ENCODE measurements at regions not wholly inside any gene's neighbourhood (a gene's known extent, or its start where the extent isn't known, plus 50 kb on each side); places are given as distances from the start of the nearest gene placed in this dataset.

- Histone ChIP-seq H3K27ac (ENCODE audit: control insufficient read depth, insufficient read depth) (no peak overlapping the region), H3K4me3 (no peak overlapping the region), H3K79me2 (ENCODE audit: control insufficient read depth, insufficient read depth, low read length) (no peaks in the 10 kb centered on the region), H2AFZ (ENCODE audit: control insufficient read depth, low read depth, low read length) (no peak overlapping the region), H3K36me3 (ENCODE audit: control insufficient read depth in 2 of 2, insufficient read depth in 2 of 2, low read length in 1 of 2) (no peaks in the 10 kb centered on the region), H3K9me3 (replicated peaks; ENCODE audit: control insufficient read depth, insufficient read depth, low read length) (no peaks in the 10 kb centered on the region), H3K4me1 (ENCODE audit: control insufficient read depth, insufficient read depth, low read length) (no peaks in the 10 kb centered on the region), H3K4me2 (ENCODE audit: control insufficient read depth, insufficient read depth) (no peak overlapping the region), H4K20me1 (ENCODE audit: control insufficient read depth, insufficient read depth) (no peaks in the 10 kb centered on the region), H3K27me3 (replicated peaks in 1 of 2; ENCODE audit: control insufficient read depth in 2 of 2, insufficient read depth in 2 of 2, low read length in 1 of 2) (no peaks in the 10 kb centered on the region), H3K9ac (ENCODE audit: control insufficient read depth, insufficient read depth, low read length) (no peak overlapping the region)
- ATAC-seq (no peak), FAIRE-seq (no peak), DNase-seq (ENCODE audit: low read depth, low spot score) (no peak)
- POLR2A ChIA-PET: no interaction called here
- TF ChIP-seq ATF7 (IDR thresholded peaks at IDR 0.05; ENCODE audit: low read depth) (no peak), CREM (IDR thresholded peaks at IDR 0.05; ENCODE audit: low read depth) (no peak), DPF2 (IDR thresholded peaks at IDR 0.05) (no peak), ZSCAN29 (IDR thresholded peaks at IDR 0.05) (no peak), IRF4 (IDR thresholded peaks at IDR 0.05; ENCODE audit: low read depth, low read length) (no peak), MTA3 (IDR thresholded peaks at IDR 0.05; ENCODE audit: borderline replicate concordance, low read length) (no peak), E2F4 (IDR thresholded peaks at IDR 0.05; ENCODE audit: low read depth, low read length) (no peak), FOXK2 (IDR thresholded peaks at IDR 0.05) (no peak), SUZ12 (IDR thresholded peaks at IDR 0.05; ENCODE audit: unreplicated experiment) (no peak), PRDM15 (CRISPR knock-in tag; IDR thresholded peaks at IDR 0.05) (no peak), REST (IDR thresholded peaks at IDR 0.05; ENCODE audit: low read depth, low read length) (no peak), PML (IDR thresholded peaks at IDR 0.05; ENCODE audit: low read length) (no peak), MEF2A (IDR thresholded peaks at IDR 0.05; ENCODE audit: insufficient read depth, low read depth, low read length) (no peak), WRNIP1 (IDR thresholded peaks at IDR 0.05; ENCODE audit: borderline replicate concordance, low read depth, low read length) (no peak), RFX5 (IDR thresholded peaks at IDR 0.05; ENCODE audit: low read depth, low read length) (no peak)
- intact Hi-C loops (cut with micrococcal nuclease; ENCODE audit: unreplicated experiment): no loop called here
- CTCF ChIA-PET: no interaction called here
- in situ Hi-C loops (cut with MboI): no loop called here
- 0% methylated on average over 1 of the region's 1 CpG for WGBS (ENCODE audit: insufficient coverage, insufficient replicate concordance, low lambda C conversion rate, missing lambda C conversion rate)
- SMC1A ChIA-PET (ENCODE audit: uncharacterized antibody, unreplicated experiment): no interaction called here
- RAD21 ChIA-PET (ENCODE audit: unreplicated experiment): no interaction called here
- BruUV-seq (replicated peaks): no TSS peak
These were observed 978.2 kb downstream of the CDH9 start for GRCh38 chr5:26060212-26060611.
